NCI-H2171 treated with DMSO at 0.1 percent for 48 hours (cell line): ENCODE measurements at regions not wholly inside any gene's neighbourhood (a gene's known extent, or its start where the extent isn't known, plus 50 kb on each side); places are given as distances from the start of the nearest gene placed in this dataset.

Experiments
- DNase-seq: peaks from one replicate; lab custom pipeline; 2025; lab: John Stamatoyannopoulos, UW

DNA sequence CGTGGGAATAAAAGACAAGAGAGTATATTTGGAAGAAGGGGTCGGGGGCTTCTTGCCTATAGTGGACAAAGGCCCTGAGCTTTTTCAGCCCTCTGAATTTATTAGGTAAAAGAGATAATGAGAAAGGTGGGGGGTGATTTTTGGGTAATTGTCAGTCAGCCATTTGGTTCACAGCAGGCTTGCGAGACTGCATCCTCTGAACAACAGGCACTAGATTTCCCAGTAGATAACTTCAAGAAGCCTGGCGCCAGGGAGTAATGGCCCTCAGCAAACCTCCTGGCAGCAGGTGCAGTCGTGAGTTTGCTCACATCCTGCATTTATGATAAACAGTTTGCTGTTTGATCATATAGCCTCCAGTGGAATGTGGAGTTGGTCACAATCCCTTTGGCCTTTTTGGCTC, 609.0 kb downstream of the DHX35 start:
- DNase-seq = no peak

DNA sequence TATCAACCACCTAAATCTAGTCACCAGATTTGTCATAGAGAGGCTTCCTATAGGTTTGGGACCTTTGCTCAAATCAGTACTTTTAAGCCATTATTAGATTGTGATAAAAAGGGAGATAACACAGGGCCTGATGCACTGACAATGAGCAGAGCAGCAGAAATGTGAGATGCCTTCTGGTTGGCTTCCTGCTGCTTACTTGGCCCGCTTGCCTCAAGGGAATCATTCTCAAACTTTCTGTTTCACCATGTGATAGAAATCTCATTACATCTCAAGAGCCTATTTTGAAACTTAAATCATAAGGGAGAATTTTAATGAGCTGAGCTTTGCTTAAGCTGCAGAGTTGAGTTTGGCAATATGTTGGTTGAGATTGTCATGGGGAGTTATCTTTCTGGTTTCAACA, 606.0 kb downstream of the DHX35 start:
- peak; percentile 13 for DNase-seq

DNA sequence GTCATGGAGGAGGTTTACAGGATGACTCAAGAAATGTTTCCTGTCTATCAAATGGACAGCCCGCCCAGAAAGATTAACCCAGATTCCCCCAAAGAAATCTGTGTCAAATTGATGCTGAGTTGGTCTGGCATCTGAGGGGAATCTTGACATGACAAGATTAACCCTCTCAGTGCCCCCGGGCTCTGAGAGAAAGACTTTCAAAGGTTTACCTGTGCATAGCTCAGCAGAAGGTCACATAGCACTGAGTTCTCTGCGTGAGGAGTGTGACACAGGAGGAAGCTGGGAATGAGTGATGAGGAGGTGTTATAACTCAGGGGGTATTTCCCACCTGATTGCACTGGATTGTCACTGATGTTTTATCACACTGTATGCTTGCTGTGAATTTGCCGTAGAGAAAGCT, 601.2 kb downstream of the DHX35 start:
- DNase-seq = no peak

DNA sequence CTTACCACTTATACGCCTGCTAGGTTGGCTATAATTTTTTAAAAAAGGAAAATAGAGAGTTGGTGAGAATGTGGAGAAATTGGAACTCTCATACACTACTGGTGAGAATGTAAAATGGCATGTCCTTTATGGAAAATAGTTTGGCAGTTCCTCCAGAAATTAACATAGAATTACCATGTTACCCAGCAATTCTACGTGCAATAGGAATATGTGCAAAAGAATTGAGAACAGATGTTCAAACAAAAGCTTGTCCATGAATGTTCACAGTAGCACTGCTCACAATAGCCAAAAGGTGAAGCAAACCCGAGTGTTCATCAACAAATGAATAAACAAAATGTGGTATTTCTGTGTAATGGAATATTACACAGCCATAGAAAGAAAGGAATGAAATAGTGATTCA, 592.2 kb downstream of the DHX35 start:
- no peak for DNase-seq

DNA sequence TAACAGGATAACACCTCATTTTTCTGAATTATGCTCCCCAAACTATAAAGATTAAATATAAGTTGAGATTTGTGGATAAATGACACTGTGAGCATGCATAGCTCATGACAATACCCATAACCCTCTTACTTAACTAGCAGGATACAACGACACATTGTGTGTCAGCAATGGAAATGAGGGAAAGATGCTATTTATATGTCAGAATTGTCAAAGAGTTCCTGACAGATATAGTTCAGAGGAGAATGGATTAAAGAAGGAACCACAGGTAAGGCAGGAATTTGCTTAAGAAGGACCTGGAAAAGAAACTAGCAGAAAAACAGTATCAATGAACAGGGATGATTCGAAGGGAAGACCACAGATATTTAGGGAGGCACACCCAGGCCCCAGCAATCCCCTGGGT, 591.0 kb downstream of the DHX35 start:
- DNase-seq = no peak

DNA sequence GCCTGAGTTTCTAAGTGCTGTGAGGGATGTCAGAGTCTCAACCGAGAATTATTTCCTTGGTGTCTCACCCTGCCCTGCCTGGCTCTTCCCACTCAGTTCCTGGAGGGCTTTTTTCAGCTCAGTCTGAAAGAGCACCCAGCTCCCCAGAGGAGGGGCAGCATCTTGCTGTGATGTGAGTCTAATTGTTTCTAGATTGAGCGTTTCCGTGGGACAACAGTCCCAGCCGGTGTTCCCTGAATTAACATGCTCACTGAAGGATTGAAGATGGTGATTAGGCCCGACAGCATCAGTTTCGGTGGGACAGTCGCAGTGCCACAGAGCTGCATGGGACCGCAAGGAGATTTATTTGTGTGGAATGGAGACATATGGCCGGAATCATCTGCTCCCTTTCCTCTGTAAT, 587.6 kb downstream of the DHX35 start:
- DNase-seq = no peak

DNA sequence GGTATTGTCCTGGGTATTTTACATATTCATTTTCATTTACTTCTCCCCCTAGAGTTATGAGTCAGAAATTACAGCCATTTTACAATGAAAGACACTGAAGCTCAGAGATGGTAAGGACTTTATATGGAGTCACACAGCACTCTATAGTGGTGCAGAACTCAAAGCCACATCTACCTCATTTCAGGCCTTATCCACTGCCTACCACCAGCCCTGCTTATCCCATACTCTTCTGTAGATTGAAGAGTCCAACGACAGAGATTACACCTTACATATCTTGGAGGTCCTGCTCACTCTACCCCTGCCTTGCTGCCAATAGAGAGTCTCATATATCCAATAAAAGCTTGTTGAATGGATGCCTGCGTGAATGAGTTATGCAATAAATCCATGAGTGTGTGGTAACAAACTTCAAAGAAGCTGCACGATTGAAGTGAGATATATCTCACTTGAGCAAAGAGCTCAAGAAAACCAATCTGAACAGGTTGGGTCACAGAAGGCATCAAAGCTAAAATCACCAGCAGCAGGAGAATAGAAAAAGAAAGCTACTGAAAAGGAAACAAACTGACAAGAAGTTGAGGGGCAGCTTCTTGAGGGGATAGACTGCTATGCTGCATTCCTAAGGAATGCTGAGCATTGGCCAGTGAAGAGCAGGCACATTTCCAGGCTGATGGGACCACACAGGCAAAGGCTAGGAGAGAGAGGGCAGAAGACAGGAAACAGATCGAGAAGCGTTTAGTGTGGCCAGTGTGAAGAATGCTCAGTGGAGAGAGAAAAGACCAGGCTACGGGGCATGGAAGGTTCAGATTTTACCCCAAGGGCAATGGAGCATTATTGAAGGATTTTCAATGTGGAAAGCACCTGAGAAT, 585.6 kb downstream of the DHX35 start:
- no peak for DNase-seq

DNA sequence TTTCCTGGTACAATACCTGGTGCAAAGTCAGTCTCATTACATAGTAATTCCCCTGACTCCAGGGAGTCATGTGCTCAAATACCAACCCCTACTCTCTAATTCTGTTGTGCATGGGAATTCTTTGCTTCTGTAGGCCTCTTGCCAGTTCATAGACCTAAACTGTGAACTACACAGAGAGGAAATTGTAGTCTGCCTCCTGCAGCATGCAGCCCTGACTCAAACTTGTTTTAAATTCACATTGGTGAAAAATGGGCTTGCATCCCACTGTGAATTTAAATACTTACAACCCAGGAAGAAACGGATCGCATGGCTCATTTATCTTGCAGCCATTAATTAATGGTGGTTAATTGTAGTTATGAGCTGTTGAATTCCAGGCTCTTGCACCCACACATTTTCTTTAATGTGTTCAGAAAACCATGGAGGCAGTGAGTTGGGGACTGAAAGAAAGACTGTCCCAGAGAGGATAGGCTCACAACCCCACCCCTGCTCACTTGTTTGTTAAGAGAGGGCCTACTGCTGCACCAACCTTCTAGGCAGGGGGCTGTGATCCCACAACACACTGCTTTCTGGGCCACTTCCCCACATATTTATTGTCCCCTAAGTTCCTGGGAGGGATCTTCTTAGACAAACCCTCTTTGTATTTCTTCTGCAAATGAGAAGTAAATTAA, 579.1 kb downstream of the DHX35 start:
- no peak for DNase-seq

DNA sequence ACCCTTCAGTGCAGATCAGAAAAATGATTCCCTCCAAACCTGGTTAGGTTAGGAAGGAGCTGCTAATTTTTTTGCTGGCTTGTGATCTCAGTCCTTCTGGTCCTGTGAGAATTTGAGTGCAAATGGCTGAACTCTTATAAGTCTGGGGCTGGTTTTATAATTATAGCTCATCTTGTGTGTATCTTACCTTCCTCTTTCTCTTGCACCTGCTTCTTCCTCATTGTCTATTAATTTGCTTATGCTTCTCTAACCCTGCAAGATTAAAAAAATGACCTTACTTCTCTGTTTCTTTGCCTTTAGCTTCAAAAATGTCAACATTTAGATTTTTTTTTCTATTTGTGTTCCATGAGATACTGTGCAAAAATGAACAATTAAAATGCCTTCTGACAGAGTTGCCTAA, 576.2 kb downstream of the DHX35 start:
- no peak for DNase-seq

DNA sequence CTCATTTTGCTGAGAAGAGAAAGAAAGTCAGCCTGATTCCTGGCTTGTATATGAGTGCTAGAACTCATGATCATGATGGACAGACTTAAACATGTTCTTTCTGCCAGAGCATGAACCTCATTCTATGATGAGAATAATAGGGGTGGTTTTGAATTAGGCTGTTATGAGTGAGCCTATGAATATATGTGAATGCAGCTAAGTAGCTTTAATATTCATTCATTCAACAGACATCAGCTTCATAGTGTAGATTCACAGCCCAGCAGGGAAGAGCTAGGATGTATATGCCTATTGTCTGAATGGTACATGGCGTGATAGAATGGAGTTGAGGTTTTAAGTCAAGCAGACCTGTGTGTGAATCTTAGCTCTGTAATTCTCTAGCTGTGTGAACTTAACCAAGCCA, 573.2 kb downstream of the DHX35 start:
- DNase-seq = no peak

DNA sequence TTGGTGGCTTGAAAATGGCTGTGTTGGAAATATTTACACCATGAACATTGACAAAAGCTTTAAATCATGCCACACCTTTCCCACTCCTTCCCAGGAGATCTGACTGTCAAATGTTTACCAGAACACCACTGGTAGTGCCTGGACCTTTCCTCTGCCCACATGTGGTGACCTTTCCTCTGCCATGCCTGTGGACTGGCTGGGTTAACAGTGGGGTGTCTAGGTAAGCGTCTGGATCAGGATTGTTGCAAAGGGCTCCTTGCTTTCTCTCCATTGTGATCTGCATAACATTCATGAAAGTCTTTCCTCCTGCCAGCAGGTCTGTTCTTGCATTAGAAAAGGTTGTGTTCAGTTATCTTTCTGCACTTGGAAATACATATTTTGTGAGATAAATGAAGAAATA, 572.7 kb downstream of the DHX35 start:
- no peak for DNase-seq

DNA sequence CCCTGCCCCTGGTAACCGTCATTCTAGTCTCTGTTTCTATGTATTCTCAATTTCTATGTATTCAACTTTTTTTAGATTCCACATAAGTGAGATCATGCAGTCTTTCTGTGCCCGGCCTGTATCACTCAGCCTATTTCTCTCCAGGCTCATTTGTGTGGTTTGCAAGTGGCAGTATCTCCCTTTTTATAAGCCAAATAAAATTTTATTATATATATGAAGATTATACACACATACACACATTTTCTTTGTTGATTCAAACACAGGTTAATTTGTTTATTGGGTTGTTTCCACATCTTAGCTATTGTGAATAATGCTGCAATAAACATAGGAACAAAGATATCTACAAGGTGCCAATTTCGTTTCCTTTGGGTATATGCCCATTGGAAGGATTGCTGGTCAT, 571.7 kb downstream of the DHX35 start:
- DNase-seq = no peak

DNA sequence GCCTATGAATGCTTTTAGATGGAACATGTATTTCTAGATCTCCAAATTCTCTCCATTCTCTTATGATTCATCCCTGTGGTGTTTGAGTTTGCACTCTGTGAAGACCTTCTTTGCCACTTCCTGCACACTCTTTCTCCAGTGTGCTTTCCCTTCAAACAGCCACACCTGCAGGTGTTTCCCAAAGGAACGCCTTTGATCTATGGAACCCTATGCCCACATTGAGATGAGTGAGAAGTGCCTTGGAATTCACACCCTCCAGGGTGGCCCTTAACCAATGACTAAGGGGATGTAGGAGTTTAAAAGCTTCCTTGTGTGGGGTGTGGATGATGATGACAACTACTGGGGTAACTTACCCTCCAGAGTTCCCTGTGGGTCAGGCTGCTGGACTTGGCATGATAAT, 570.1 kb downstream of the DHX35 start:
- DNase-seq = no peak

DNA sequence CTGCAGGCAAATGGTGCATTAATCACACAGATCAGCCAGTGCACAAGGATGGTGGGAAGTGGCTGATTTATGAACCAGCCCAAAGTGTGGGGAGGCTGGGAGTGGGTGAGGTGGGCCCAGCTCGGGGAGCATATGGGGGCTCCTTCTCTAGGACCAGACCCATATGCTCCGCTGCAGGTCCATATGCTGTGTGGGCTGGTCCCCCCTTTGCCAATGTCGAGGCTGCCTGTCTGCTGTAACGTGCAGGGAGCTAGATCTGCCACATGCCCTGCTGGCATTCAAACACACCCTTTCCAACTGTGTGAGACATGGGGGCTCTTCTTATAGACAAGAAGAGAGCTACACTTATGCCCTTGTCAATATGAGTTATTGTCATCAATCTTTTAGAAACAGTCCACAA, 566.3 kb downstream of the DHX35 start:
- no peak for DNase-seq

DNA sequence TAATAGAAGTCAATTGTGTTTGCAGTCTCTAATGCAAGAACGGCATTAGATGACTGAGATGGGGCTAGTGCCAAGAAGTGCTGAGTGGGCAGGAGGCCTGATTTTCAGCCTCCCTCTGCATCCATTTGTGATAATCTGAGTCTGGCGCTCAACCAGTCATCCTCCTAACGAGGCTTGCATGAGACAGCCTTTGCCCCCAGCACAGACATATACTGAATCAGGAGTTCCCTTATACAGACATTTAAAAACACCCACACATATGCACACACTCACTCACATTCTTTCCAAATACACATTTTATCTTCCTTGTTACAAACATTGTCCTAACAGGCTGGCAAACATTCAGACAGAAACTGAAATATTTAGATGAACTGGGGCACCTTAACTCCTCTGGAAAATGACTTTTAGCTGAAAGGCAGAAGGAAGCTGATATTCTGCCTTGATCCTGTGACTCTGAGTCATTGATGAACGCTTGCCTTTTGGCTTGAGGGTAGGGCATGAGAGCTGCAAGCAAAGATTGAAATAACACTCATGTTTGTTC, 562.3 kb downstream of the DHX35 start:
- DNase-seq = no peak

DNA sequence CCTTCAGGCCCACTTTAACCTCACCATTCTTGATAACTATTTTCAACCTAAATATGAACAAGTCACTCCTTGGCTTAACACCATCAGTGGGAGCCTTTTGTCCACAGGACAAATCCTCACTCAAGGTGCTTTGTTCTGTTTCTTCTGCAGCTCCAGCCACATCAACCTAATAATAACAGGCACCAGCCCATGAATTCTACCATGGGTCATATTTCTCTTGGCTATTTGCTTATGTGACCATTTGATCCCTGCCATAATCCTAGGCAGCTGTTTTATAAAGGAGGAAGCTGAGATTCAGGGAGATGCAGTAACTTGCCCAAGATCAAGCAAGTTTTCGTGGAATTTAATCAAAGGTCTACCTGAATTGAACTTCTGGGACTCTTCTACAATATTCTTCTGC, 561.3 kb downstream of the DHX35 start:
- DNase-seq = no peak

DNA sequence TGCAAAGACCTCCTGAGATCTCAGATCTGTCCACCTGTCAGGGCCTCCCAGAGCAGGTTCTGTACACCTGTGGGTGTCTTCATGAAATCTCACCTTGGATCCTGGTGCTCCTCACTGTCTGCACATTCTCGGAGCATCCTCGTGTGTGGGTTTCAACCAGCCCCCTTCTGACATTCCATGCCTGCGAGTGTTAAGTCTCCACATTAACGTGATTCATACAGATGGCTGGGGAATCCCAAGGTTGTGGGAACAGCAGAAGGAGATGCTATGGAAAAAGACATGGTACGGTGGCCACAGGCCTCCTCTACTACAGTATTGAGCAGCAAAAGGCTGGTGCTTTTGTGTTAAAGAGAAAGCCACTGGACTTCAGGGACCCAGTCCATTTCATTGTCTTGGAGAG, 556.5 kb downstream of the DHX35 start:
- no peak for DNase-seq

DNA sequence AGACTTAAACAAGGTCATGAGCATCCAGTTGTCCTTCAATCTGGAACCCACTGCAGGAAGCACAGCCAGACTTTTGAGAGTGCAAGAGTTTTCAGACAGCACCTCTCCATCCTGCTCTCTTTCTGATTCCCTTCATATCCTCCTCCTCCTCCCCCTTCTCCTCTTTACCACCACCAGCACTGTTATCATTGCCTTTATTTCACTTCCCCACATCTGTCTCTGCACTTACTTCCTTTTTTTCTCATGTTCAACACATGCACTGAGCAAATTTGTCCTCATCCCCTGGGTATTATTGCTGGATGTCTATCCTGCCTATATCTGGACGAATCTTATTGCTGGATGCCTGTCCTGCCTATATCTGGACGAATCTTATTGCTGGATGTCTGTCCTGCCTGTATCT, 554.8 kb downstream of the DHX35 start:
- no peak for DNase-seq

DNA sequence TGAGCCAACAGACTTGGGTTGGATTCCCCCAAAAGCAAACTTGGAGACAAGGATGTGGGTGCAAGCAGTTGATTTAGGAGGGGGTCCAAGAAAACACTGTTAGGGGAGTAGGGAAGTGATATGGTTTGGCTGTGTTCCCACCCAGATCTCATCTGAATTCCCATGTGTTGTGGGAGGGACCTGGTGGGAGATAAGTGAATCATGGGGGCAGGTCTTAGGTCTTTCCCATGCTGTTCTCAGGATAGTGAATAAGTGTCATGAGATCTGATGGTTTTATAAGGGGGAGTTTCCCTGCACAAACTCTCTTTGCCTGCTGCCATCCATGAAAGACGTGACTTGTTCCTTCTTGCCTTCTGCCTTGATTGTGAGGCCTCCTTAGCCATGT, 542.6 kb downstream of the DHX35 start:
- no peak for DNase-seq

DNA sequence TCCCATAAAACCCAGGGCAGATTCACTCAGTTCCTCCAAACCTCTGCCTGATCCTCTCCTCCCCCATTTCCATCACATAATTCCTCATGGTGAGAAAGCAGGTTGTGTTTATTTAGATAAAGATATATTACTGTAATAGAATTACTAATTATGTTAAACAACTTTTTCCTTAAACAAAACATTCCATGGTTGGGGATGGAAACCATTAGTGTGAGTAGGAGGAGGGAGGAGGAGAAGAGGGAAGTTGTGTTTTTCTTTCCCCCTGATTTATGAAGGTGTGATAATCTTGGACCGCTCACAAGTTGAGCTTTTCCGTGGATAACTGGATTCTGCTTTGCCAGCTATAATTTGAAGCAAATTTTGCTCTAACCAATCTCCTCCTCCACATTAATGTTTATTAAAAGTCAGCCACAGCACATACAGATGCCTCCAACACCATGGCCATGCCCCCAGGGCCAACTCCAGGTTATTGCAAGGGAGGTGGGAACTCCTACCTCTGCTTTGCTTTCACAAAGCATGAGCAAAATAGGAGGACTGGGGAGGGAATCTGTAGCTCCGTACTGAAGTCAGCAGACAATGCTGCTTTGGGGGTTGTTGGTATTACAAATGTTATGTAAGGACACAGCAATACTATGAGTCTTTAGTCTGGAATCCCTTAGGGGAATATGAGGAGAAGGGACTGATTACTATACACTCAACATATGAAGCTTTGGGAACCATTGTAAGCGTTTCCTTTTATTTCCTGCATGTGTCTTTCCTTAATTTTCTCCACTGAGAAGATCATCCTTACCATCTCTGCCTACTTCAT, 542.0 kb downstream of the DHX35 start:
- DNase-seq = no peak

DNA sequence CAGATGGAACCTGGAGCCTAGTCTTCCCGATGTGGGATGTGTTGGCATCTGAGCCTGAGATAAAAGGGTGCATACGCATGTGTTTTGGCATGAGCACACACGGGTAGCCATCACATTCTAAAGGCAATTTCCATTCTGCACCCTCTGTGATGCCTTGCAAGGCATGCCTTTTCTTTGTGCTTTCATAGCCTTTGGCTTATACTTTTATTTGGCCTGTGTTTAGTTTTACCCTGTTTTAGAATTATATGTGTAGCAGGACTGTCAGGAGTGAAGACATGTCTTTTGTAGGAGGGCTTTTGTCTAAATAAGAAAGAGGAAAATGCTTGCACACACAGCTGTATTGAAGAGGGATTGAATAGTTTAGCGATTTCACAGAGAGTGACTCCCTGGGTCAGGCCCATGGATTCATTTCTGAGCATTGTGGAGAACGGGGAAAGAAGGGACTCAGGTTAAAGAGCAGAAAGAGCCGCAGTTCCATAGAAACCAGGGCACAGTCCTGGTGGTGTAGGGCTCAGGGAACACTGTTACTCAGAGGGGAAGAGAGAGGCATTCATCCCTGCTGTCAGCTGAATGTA, 530.2 kb downstream of the DHX35 start:
- no peak for DNase-seq

DNA sequence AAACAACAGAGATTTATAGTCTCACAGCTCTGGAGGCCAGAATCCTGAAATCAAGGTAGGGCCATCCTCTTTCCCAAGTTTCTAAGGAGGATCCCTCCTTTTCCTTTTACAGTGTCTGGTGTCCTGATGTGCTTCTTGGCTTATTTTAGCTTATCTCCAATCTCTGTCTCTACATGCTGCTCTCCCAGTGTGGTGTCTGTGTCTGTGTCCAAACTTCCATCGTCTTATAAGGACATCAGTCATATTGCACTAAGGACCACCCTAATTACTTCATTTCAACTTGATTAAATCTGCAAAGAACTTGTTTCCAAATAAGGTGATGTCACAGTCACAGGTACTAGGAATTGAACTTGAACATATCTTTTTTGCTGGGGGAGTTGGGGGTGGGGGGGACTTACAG, 529.6 kb downstream of the DHX35 start:
- DNase-seq = no peak
